Neural cell (in vitro differentiated cells): ENCODE measurements at regions not wholly inside any gene's neighbourhood (a gene's known extent, or its start where the extent isn't known, plus 50 kb on each side); places are given as distances from the start of the nearest gene placed in this dataset.

Experiments used
- CTCF ChIP-seq: fragments of 450-650 bp; IDR thresholded peaks from 2 replicates; pipeline ENCODE4 v1.5.1; 2014; ENCODE audit warnings: antibody characterized with exemption, mild to moderate bottlenecking, moderate library complexity; ENCODE audit not compliant: poor library complexity, severe bottlenecking
- EZH2 ChIP-seq: fragments of 200-600, 300-800 bp; shearing (Covaris generic), sonication (generic); IDR thresholded peaks from 2 replicates; pipeline ENCODE4 v1.6.1; 2014; ENCODE audit warnings: antibody characterized with exemption, low read length, borderline replicate concordance, mild to moderate bottlenecking; ENCODE audit not compliant: insufficient read depth, poor library complexity, severe bottlenecking
- RAD21 ChIP-seq: fragments of 450-650 bp; conservative IDR thresholded peaks from 2 replicates; pipeline ENCODE4 v1.6.1; 2014; ENCODE audit warnings: antibody characterized with exemption, mild to moderate bottlenecking, moderate library complexity
- REST ChIP-seq: IDR thresholded peaks from 2 replicates; pipeline ENCODE4 v1.6.1; 2012; ENCODE audit warnings: borderline replicate concordance

GRCh38 chr10:35693800-35694199 lies 51.7 kb upstream of the FZD8 start:
- TF ChIP-seq EZH2 (no peak), CTCF (no peak), REST (no peak), RAD21 (no peak)
